SK-N-MC (cell line): ENCODE measurements at regions not wholly inside any gene's neighbourhood (a gene's known extent, or its start where the extent isn't known, plus 50 kb on each side); places are given as distances from the start of the nearest gene placed in this dataset.

ENCODE experiments used
- EZH2 ChIP-seq: fragments of 200-600 bp; sonication (generic); IDR thresholded peaks from one replicate; pipeline ENCODE4 v1.6.1; 2017; ENCODE audit warnings: antibody characterized with exemption
- POLR2AphosphoS5 ChIP-seq: IDR thresholded peaks from 2 replicates; pipeline ENCODE4 v1.6.1; 2012; ENCODE audit warnings: mild to moderate bottlenecking, low read depth, low read length, borderline replicate concordance

DNA sequence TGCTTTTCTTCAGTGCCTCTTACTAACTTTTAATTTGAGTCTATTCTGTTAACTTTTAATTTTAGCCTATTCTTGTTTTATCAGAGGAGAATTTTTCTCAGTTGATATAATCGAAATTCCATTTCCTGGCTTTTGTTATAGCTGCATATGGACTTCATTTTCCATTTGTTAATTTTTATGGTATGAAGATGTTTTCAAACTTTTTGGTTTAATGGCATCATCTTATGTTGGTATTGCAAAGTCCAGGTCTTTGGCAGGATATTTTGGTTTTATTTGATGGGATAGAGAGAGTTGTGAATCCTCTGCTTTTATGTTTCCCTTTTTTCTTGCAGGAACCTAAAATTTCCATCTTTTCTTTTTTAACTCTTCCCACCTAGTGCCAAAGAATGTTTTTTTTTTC is 70.9 kb upstream of the RAPGEF4 start:
- TF ChIP-seq EZH2, result no peak
- TF ChIP-seq POLR2AphosphoS5, result no peak
